A673 (cell line): ENCODE measurements at regions not wholly inside any gene's neighbourhood (a gene's known extent, or its start where the extent isn't known, plus 50 kb on each side); places are given as distances from the start of the nearest gene placed in this dataset.

Source experiments
- BruUV-seq: library from RNA; stranded (reverse); fragments of 400-500 nt; replicated peaks from 2 replicates; lab custom pipeline; 2021; lab: Mats Ljungman, UMichigan
- CTCF ChIA-PET: fragments of 300-600 bp; sonication (Branson Sonifier 250); formaldehyde crosslinking; loops from one replicate; lab custom pipeline; 2022; ENCODE audit warnings: antibody characterized with exemption; lab: Charles Lee
- POLR2A ChIA-PET: fragments of 300-600 bp; sonication (Branson Sonifier 250); formaldehyde crosslinking; loops from one replicate; lab custom pipeline; 2022; ENCODE audit warnings: antibody characterized with exemption; ENCODE audit not compliant: low non-redundant PET; lab: Charles Lee
- DNase-seq: peaks from one replicate; pipeline ENCODE4 v3.0.0-alpha.2; 2015; ENCODE audit warnings: low spot score
- H3K27ac ChIP-seq: fragments of 200-600 bp; sonication (generic); 2 replicates; pipeline ENCODE4 v1.5.1; 2016; ENCODE audit warnings: mixed run types, low read depth, mild to moderate bottlenecking, mixed read lengths, antibody characterized with exemption, low read length; ENCODE audit not compliant: poor library complexity, severe bottlenecking
- H3K27me3 ChIP-seq: fragments of 200-600 bp; sonication (generic); replicated peaks from 2 replicates; pipeline ENCODE4 v1.6.1; 2017; ENCODE audit warnings: mixed run types, low read depth, mild to moderate bottlenecking, mixed read lengths, antibody characterized with exemption, low read length; ENCODE audit not compliant: insufficient read depth, poor library complexity
- H3K36me3 ChIP-seq: fragments of 200-600 bp; sonication (generic); 2 replicates; pipeline ENCODE4 v1.6.1; 2016; ENCODE audit warnings: mixed run types, mild to moderate bottlenecking, mixed read lengths, antibody characterized with exemption, low read length; ENCODE audit not compliant: insufficient read depth, poor library complexity, severe bottlenecking
- H3K4me1 ChIP-seq: fragments of 200-600 bp; sonication (generic); 2 replicates; pipeline ENCODE4 v1.6.1; 2017; ENCODE audit warnings: mixed run types, mild to moderate bottlenecking, mixed read lengths, antibody characterized with exemption, low read length; ENCODE audit not compliant: insufficient read depth, poor library complexity, severe bottlenecking
- H3K4me3 ChIP-seq: fragments of 200-600 bp; sonication (generic); 2 replicates; pipeline ENCODE4 v1.5.1; 2016; ENCODE audit warnings: low read depth, mixed run types, mild to moderate bottlenecking, mixed read lengths, low read length; ENCODE audit not compliant: poor library complexity, severe bottlenecking
- H3K9me3 ChIP-seq: fragments of 200-600 bp; sonication (generic); 2 replicates; pipeline ENCODE4 v1.6.1; 2016; ENCODE audit warnings: mixed run types, low read depth, mild to moderate bottlenecking, mixed read lengths, antibody characterized with exemption, low read length; ENCODE audit not compliant: poor library complexity, severe bottlenecking
- EZH2 ChIP-seq: fragments of 200-600 bp; sonication (generic); IDR thresholded peaks from 2 replicates; pipeline ENCODE4 v1.6.1; 2017; ENCODE audit warnings: borderline replicate concordance, low read depth, mild to moderate bottlenecking, mixed read lengths, antibody characterized with exemption, low read length; ENCODE audit not compliant: poor library complexity, severe bottlenecking
- intact Hi-C: fragments of 100-400 bp; cut with micrococcal nuclease; formaldehyde crosslinking; loops from one replicate; pipeline ENCODE4 v1.10.0; 2022; ENCODE audit not compliant: unreplicated experiment
- TF ChIP-seq, protein P1 (sequence below): fragments of 300-800, 200-600 bp; sonication (generic); conservative IDR thresholded peaks from 2 replicates; pipeline ENCODE4 v1.5.1; 2017; ENCODE audit warnings: low read depth, mild to moderate bottlenecking, antibody characterized with exemption, low read length, moderate library complexity, mixed read lengths

DNA sequence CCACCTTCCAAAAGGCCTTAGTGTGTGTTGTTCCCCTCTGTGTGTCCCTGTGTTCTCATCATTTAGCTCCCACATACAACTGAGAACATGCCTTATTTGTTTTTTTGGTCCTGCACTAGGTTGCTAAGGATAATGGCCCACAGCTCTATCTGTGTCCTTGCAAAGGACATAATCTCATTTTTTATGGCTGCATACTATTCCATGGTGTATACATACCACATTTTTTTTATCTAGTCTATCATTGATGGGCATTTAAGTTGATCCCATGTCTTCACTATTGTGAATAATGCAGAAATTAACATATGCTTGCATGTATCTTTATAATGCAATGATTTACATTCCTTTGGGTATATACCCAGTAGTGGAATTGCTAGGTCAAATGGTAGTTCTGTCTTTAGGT lies 645.7 kb downstream of the PDCD6IP start:
- ChIA-PET CTCF (no interaction called here), POLR2A (no interaction called here)
- TF ChIP-seq, protein P1, sequence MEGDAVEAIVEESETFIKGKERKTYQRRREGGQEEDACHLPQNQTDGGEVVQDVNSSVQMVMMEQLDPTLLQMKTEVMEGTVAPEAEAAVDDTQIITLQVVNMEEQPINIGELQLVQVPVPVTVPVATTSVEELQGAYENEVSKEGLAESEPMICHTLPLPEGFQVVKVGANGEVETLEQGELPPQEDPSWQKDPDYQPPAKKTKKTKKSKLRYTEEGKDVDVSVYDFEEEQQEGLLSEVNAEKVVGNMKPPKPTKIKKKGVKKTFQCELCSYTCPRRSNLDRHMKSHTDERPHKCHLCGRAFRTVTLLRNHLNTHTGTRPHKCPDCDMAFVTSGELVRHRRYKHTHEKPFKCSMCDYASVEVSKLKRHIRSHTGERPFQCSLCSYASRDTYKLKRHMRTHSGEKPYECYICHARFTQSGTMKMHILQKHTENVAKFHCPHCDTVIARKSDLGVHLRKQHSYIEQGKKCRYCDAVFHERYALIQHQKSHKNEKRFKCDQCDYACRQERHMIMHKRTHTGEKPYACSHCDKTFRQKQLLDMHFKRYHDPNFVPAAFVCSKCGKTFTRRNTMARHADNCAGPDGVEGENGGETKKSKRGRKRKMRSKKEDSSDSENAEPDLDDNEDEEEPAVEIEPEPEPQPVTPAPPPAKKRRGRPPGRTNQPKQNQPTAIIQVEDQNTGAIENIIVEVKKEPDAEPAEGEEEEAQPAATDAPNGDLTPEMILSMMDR: no peak
- TF ChIP-seq EZH2: no peak
- Histone ChIP-seq H3K9me3 (peaks cover 16% of the 10 kb centered on the region), H3K4me1 (no peaks in the 10 kb centered on the region), H3K27ac (no peak overlapping the region), H3K36me3 (no peaks in the 10 kb centered on the region), H3K4me3 (no peak overlapping the region), H3K27me3 (no peaks in the 10 kb centered on the region)
- no TSS peak for BruUV-seq
- intact Hi-C loops: no loop called here
- DNase-seq: no peak

DNA sequence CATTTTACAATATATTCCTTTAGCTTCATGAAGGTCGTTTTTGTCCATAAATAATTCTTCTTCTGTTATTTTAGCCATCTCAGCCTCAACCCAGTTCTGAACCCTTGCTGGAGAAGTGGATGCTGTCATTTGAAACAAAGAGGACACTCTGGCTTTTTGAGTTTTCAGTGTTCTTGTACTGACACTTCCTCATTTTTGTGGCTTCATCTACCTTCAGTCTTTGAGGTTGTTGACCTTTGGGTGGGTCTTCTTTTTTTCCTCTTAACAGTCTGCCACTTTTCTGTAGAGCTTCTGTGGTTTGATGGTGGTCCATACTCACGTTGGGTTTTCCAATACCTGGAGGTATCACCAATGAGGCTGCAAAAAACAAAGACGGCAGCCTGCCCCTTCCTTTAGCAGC lies 650.9 kb downstream of the PDCD6IP start:
- Histone ChIP-seq H3K27me3 (no peaks in the 10 kb centered on the region), H3K36me3 (no peaks in the 10 kb centered on the region), H3K4me1 (no peaks in the 10 kb centered on the region), H3K9me3 (peaks cover 6% of the 10 kb centered on the region), H3K4me3 (no peak overlapping the region), H3K27ac (no peak overlapping the region)
- ChIA-PET POLR2A (no interaction called here), CTCF (no interaction called here)
- intact Hi-C loops: no loop called here
- TF ChIP-seq, protein P1: no peak
- no peak for TF ChIP-seq EZH2
- DNase-seq: no peak
- no TSS peak for BruUV-seq

DNA sequence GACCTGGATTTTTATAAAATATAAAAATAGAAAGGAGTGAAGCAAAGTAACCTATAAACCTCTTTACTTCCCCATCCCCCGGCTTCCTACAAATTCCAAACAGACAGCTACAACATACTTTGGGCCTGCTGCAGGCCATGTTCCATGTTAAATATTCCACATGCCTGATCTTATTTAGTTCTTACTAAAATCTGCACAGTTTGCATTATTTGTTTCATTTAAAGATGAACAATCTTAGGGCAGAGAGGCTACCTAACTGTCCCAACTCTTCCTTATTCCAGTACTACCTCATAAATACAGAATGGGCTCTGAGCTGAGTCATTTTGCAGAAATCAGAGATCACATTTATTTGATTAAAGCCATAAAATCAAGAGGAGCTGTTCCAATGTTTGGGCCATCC lies 665.0 kb downstream of the PDCD6IP start:
- no peaks in the 10 kb centered on the region for H3K36me3 ChIP-seq
- BruUV-seq: no TSS peak
- CTCF ChIA-PET: no interaction called here
- no peak overlapping the region for H3K27ac ChIP-seq
- TF ChIP-seq, protein P1: no peak
- TF ChIP-seq EZH2: no peak
- H3K27me3 ChIP-seq: no peaks in the 10 kb centered on the region
- DNase-seq: no peak
- no peaks in the 10 kb centered on the region for H3K4me1 ChIP-seq
- no peak overlapping the region for H3K4me3 ChIP-seq
- peaks cover 20% of the 10 kb centered on the region for H3K9me3 ChIP-seq
- intact Hi-C loops: no loop called here
- POLR2A ChIA-PET: no interaction called here
